Testis (tissue), 2 donors: ENCODE measurements at regions not wholly inside any gene's neighbourhood (a gene's known extent, or its start where the extent isn't known, plus 50 kb on each side); places are given as distances from the start of the nearest gene placed in this dataset.

Experiments used
- POLR2A ChIP-seq: fragments of 450-650 bp; IDR thresholded peaks from one replicate; pipeline ENCODE4 v1.6.1; 2017; ENCODE audit warnings: antibody characterized with exemption, mild to moderate bottlenecking, moderate library complexity
- TF ChIP-seq, protein P1 (sequence below), 3 experiments: fragments of 450-650 bp in 2 of 3; fragments of 200-600 bp in 1 of 3; sonication (generic) in 1 of 3; IDR thresholded peaks; one replicate each; pipeline ENCODE4 v1.5.1; 2016 to 2019; ENCODE audit warnings: antibody characterized with exemption in 3 of 3, mild to moderate bottlenecking in 2 of 3, moderate library complexity in 1 of 3

DNA sequence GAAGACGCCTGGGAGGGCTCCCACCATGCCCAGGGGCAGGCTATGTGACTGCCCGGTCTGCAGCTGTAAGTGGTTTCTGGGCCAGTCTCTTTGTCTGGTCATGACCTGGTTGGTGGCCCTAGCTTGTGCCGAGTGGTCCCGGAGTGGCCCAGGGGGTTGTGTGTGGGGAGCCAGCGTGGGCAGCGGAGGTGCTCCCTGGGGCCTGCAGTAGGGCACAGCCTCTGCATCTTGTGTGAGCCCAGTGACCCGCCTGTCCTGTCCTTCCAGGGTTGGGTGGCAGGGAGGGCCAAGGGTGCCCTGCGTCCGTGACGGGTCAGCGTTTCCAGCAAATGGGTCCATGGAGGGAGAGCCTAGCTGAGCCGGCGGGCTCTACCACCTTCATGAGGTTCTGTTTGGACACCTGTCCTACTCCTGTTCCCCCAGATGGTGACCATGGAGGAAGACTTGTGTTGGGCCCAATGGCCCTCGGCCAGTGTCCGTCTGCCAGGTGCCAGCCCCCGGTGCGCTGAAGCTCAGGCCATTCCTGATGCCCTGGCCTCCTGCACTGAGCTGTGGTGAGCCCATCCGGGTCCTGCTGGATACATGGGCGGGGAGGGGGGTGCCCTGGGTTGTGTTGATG lies 215.4 kb downstream of the SNRPN start:
- TF ChIP-seq, protein P1, sequence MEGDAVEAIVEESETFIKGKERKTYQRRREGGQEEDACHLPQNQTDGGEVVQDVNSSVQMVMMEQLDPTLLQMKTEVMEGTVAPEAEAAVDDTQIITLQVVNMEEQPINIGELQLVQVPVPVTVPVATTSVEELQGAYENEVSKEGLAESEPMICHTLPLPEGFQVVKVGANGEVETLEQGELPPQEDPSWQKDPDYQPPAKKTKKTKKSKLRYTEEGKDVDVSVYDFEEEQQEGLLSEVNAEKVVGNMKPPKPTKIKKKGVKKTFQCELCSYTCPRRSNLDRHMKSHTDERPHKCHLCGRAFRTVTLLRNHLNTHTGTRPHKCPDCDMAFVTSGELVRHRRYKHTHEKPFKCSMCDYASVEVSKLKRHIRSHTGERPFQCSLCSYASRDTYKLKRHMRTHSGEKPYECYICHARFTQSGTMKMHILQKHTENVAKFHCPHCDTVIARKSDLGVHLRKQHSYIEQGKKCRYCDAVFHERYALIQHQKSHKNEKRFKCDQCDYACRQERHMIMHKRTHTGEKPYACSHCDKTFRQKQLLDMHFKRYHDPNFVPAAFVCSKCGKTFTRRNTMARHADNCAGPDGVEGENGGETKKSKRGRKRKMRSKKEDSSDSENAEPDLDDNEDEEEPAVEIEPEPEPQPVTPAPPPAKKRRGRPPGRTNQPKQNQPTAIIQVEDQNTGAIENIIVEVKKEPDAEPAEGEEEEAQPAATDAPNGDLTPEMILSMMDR (IDR thresholded peaks at IDR 0.05), result no peak
- TF ChIP-seq POLR2A, result no peak
